H9 (cell line): ENCODE measurements at regions not wholly inside any gene's neighbourhood (a gene's known extent, or its start where the extent isn't known, plus 50 kb on each side); places are given as distances from the start of the nearest gene placed in this dataset.

Source experiments
- DNase-seq: peaks from one replicate; pipeline ENCODE4 v3.0.0-alpha.2; 2017
- H2AFZ ChIP-seq: one replicate; pipeline ENCODE4 v1.6.1; 2013; ENCODE audit warnings: mild to moderate bottlenecking, low read length, control low read depth, moderate library complexity
- H2AK5ac ChIP-seq: 2 replicates; pipeline ENCODE4 v1.6.1; 2013; ENCODE audit warnings: low read length, control low read depth, mixed read lengths; ENCODE audit not compliant: insufficient read length
- H2BK120ac ChIP-seq: one replicate; pipeline ENCODE4 v1.6.1; 2013; ENCODE audit warnings: low read depth, mild to moderate bottlenecking, low read length, control low read depth, inconsistent platforms; ENCODE audit not compliant: poor library complexity, severe bottlenecking
- H2BK12ac ChIP-seq: 2 replicates; pipeline ENCODE4 v1.6.1; 2013; ENCODE audit warnings: low read length, control low read depth, mixed read lengths, low read depth; ENCODE audit not compliant: insufficient read length
- H2BK15ac ChIP-seq: 2 replicates; pipeline ENCODE4 v1.6.1; 2013; ENCODE audit warnings: low read depth, low read length, control low read depth
- H2BK20ac ChIP-seq: one replicate; pipeline ENCODE4 v1.6.1; 2013; ENCODE audit warnings: low read depth, mild to moderate bottlenecking, low read length, control low read depth, inconsistent platforms; ENCODE audit not compliant: poor library complexity, severe bottlenecking
- H2BK5ac ChIP-seq: 2 replicates; pipeline ENCODE4 v1.6.1; 2013; ENCODE audit warnings: low read length, control low read depth, mixed read lengths; ENCODE audit not compliant: insufficient read length
- H3K14ac ChIP-seq: 2 replicates; pipeline ENCODE4 v1.6.1; 2013; ENCODE audit warnings: low read length, control low read depth; ENCODE audit not compliant: insufficient read depth
- H3K18ac ChIP-seq: 2 replicates; pipeline ENCODE4 v1.6.1; 2013; ENCODE audit warnings: low read depth, mild to moderate bottlenecking, mixed read lengths, low read length, control low read depth; ENCODE audit not compliant: insufficient read length
- H3K23ac ChIP-seq: 2 replicates; pipeline ENCODE4 v1.6.1; 2013; ENCODE audit warnings: low read length, control low read depth, mixed read lengths, low read depth; ENCODE audit not compliant: insufficient read length
- H3K23me2 ChIP-seq: 2 replicates; pipeline ENCODE4 v1.6.1; 2013; ENCODE audit warnings: low read depth, mild to moderate bottlenecking, mixed read lengths, low read length, control low read depth; ENCODE audit not compliant: insufficient read length, poor library complexity, severe bottlenecking
- H3K27ac ChIP-seq: 2 replicates; pipeline ENCODE4 v1.5.1; 2013; ENCODE audit warnings: low read length, control low read depth, mixed read lengths, low read depth; ENCODE audit not compliant: insufficient read length
- H3K27me3 ChIP-seq: 2 replicates; pipeline ENCODE4 v1.6.1; 2013; ENCODE audit warnings: low read length, control low read depth, inconsistent platforms; ENCODE audit not compliant: insufficient read depth
- H3K4ac ChIP-seq: 2 replicates; pipeline ENCODE4 v1.6.1; 2013; ENCODE audit warnings: low read depth, mild to moderate bottlenecking, control low read depth, inconsistent platforms, low read length, moderate library complexity
- H3K4me1 ChIP-seq: 2 replicates; pipeline ENCODE4 v1.6.1; 2013; ENCODE audit warnings: low read length, control low read depth, inconsistent platforms; ENCODE audit not compliant: insufficient read depth
- H3K4me2 ChIP-seq: 2 replicates; pipeline ENCODE4 v1.6.1; 2013; ENCODE audit warnings: low read length, control low read depth, mixed read lengths; ENCODE audit not compliant: insufficient read length, insufficient read depth
- H3K56ac ChIP-seq: 2 replicates; pipeline ENCODE4 v1.6.1; 2013; ENCODE audit warnings: low read depth, mild to moderate bottlenecking, mixed read lengths, low read length, control low read depth; ENCODE audit not compliant: insufficient read length
- H3K79me1 ChIP-seq: 2 replicates; pipeline ENCODE4 v1.6.1; 2013; ENCODE audit warnings: low read depth, mild to moderate bottlenecking, moderate library complexity, low read length, control low read depth, inconsistent platforms; ENCODE audit not compliant: insufficient read depth, poor library complexity, severe bottlenecking
- H3K79me2 ChIP-seq: 2 replicates; pipeline ENCODE4 v1.6.1; 2013; ENCODE audit warnings: low read length, control low read depth, inconsistent platforms; ENCODE audit not compliant: insufficient read depth
- H3K9ac ChIP-seq: 2 replicates; pipeline ENCODE4 v1.6.1; 2013; ENCODE audit warnings: low read length, control low read depth, mixed read lengths; ENCODE audit not compliant: insufficient read length; ENCODE audit errors: extremely low read depth
- H3K9me3 ChIP-seq: one replicate; pipeline ENCODE4 v1.6.1; 2013; ENCODE audit warnings: low read depth, low read length, inconsistent platforms; ENCODE audit not compliant: control insufficient read depth
- H3T11ph ChIP-seq: one replicate; pipeline ENCODE4 v1.6.1; 2013; ENCODE audit warnings: mild to moderate bottlenecking, low read length, control low read depth, inconsistent platforms
- H4K20me1 ChIP-seq: one replicate; pipeline ENCODE4 v1.6.1; 2013; ENCODE audit not compliant: control insufficient read depth, insufficient read length, insufficient read depth
- H4K5ac ChIP-seq: 2 replicates; pipeline ENCODE4 v1.6.1; 2013; ENCODE audit warnings: low read depth, mild to moderate bottlenecking, mixed read lengths, low read length, control low read depth; ENCODE audit not compliant: insufficient read length
- H4K8ac ChIP-seq: replicated peaks from 2 replicates; pipeline ENCODE4 v1.6.1; 2013; ENCODE audit warnings: low read length, control low read depth, mixed read lengths, low read depth; ENCODE audit not compliant: insufficient read length
- H4K91ac ChIP-seq: 2 replicates; pipeline ENCODE4 v1.6.1; 2013; ENCODE audit warnings: low read depth, mild to moderate bottlenecking, moderate library complexity, mixed read lengths, low read length, control low read depth; ENCODE audit not compliant: insufficient read length
- H3K27ac Mint-ChIP-seq, 3 experiments: 2 replicates in 2 of 3; 3 replicates in 1 of 3; pipeline ENCODE4 v1.8.0; 2020 to 2021; ENCODE audit warnings: mixed read lengths in 3 of 3, mild to moderate bottlenecking in 1 of 3, moderate library complexity in 1 of 3
- H3K27me3 Mint-ChIP-seq: 2 replicates; pipeline ENCODE4 v1.8.0; 2021; ENCODE audit warnings: low read depth, mild to moderate bottlenecking, moderate library complexity, mixed read lengths
- H3K36me3 Mint-ChIP-seq, 3 experiments: 2 replicates in 2 of 3; 3 replicates in 1 of 3; pipeline ENCODE4 v1.8.0; 2020 to 2021; ENCODE audit warnings: low read depth in 3 of 3, mixed read lengths in 3 of 3; ENCODE audit not compliant: insufficient read depth in 1 of 3
- H3K4me1 Mint-ChIP-seq, 2 experiments: 2 replicates each; pipeline ENCODE4 v1.8.0; 2020; ENCODE audit warnings: mixed read lengths in 2 of 2
- H3K4me3 Mint-ChIP-seq, 2 experiments: 2 replicates in 1 of 2; 3 replicates in 1 of 2; pipeline ENCODE4 v1.8.0; 2020 to 2021; ENCODE audit warnings: mild to moderate bottlenecking in 2 of 2, mixed read lengths in 2 of 2, moderate library complexity in 1 of 2
- H3K9me3 Mint-ChIP-seq, 2 experiments: 2 replicates in 1 of 2; 3 replicates in 1 of 2; pipeline ENCODE4 v1.8.0; 2020; ENCODE audit warnings: mild to moderate bottlenecking in 2 of 2, mixed read lengths in 2 of 2, moderate library complexity in 1 of 2
- WGBS: extraction: QIAGEN DNeasy Blood & Tissue Kit; methylation state at CpG from one replicate; pipeline ENCODE4 v1.1.7; 2013; ENCODE audit warnings: missing lambda C conversion rate, low lambda C conversion rate, mixed read lengths; ENCODE audit not compliant: insufficient read length; ENCODE audit errors: extremely low coverage; 5-methylcytosine and 5-hydroxymethylcytosine counted together
- TF ChIP-seq, protein P1 (sequence below): fragments of 200-600 bp; sonication (generic); conservative IDR thresholded peaks from 3 replicates; pipeline ENCODE4 v1.8.0; 2021; ENCODE audit warnings: antibody characterized with exemption, mild to moderate bottlenecking

DNA sequence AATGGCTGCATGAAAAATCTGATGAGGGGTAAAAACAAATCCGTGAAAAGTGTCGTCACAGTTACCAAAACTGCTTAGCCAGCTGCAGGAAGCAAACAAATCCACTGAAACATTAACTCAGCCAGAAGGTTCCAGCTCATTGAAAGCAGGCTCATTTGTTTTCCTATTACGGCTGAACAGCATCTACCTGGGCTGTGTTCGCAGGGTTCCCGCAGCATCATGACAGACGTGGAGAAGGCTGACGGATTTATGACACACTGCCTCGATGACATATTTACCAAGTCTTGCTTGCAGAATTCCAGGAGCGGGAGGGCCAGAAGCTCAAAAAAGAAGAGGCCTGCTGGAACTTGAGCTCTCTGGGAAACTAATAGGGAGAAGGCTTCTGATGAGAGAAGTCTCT is 781.1 kb downstream of the RAB28 start:
- Histone ChIP-seq H3K27ac (no peak overlapping the region), H2BK20ac (no peak overlapping the region), H4K8ac (no peak overlapping the region), H3K4ac (no peak overlapping the region), H3K4me1 (no peaks in the 10 kb centered on the region), H2BK12ac (no peak overlapping the region), H3K18ac (no peak overlapping the region), H3K79me2 (no peaks in the 10 kb centered on the region), H3K4me2 (no peak overlapping the region), H3K9ac (no peak overlapping the region), H3K23me2 (no peaks in the 10 kb centered on the region), H2AFZ (peak overlapping the region; percentile 17), H3K27me3 (no peaks in the 10 kb centered on the region), H3K9me3 (no peaks in the 10 kb centered on the region), H3K23ac (no peak overlapping the region), H4K20me1 (no peaks in the 10 kb centered on the region), H3K14ac (no peak overlapping the region), H3K56ac (no peak overlapping the region), H2BK120ac (no peak overlapping the region), H4K91ac (no peak overlapping the region), H3T11ph (no peak overlapping the region), H2BK5ac (no peak overlapping the region), H3K79me1 (no peaks in the 10 kb centered on the region), H4K5ac (no peak overlapping the region), H2BK15ac (no peak overlapping the region), H2AK5ac (no peak overlapping the region)
- Mint-ChIP-seq H3K27ac (no peak overlapping the region), H3K4me1 (no peaks in the 10 kb centered on the region), H3K27me3 (no peaks in the 10 kb centered on the region), H3K4me3 (no peak overlapping the region), H3K9me3 (no peaks in the 10 kb centered on the region), H3K36me3 (no peaks in the 10 kb centered on the region)
- DNase-seq: no peak
- WGBS: no CpG with 5 or more reads among the region's 9 CpGs
- TF ChIP-seq, protein P1, sequence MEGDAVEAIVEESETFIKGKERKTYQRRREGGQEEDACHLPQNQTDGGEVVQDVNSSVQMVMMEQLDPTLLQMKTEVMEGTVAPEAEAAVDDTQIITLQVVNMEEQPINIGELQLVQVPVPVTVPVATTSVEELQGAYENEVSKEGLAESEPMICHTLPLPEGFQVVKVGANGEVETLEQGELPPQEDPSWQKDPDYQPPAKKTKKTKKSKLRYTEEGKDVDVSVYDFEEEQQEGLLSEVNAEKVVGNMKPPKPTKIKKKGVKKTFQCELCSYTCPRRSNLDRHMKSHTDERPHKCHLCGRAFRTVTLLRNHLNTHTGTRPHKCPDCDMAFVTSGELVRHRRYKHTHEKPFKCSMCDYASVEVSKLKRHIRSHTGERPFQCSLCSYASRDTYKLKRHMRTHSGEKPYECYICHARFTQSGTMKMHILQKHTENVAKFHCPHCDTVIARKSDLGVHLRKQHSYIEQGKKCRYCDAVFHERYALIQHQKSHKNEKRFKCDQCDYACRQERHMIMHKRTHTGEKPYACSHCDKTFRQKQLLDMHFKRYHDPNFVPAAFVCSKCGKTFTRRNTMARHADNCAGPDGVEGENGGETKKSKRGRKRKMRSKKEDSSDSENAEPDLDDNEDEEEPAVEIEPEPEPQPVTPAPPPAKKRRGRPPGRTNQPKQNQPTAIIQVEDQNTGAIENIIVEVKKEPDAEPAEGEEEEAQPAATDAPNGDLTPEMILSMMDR: no peak
